Activated CD4-positive, alpha-beta T cell treated with anti-CD3 and anti-CD28 coated beads, Interleukin-2, amount 10 ng/mL, durations not matched to agents 7 days and 5 days (primary cell): ENCODE measurements at regions not wholly inside any gene's neighbourhood (a gene's known extent, or its start where the extent isn't known, plus 50 kb on each side); places are given as distances from the start of the nearest gene placed in this dataset.
"Not testable (repeated sequence)": the region's sequence is repeated elsewhere in the genome, so short reads cannot be mapped to it uniquely, and the experiment has no call there.

Experiments
- CTCF ChIA-PET: fragments of 350-600 bp; sonication (Branson Sonifier 250); formaldehyde crosslinking; loops from one replicate; lab custom pipeline; 2021; ENCODE audit warnings: antibody characterized with exemption; lab: Charles Lee
- POLR2A ChIA-PET: fragments of 350-600 bp; sonication (Branson Sonifier 250); formaldehyde crosslinking; loops from one replicate; lab custom pipeline; 2021; ENCODE audit warnings: antibody characterized with exemption; lab: Charles Lee
- DNase-seq: peaks from one replicate; pipeline ENCODE4 v3.0.0-alpha.2; 2020
- H3K27ac Mint-ChIP-seq: one replicate; pipeline ENCODE4 v1.8.0; 2021; ENCODE audit warnings: mild to moderate bottlenecking, moderate library complexity, mixed read lengths
- H3K27me3 Mint-ChIP-seq: one replicate; pipeline ENCODE4 v1.8.0; 2021; ENCODE audit warnings: mixed read lengths
- H3K36me3 Mint-ChIP-seq: one replicate; pipeline ENCODE4 v1.8.0; 2021; ENCODE audit warnings: low read depth, mixed read lengths
- H3K4me1 Mint-ChIP-seq: one replicate; pipeline ENCODE4 v1.8.0; 2021; ENCODE audit warnings: mixed read lengths
- H3K4me3 Mint-ChIP-seq: one replicate; pipeline ENCODE4 v1.8.0; 2021; ENCODE audit warnings: mild to moderate bottlenecking, moderate library complexity, mixed read lengths
- H3K9me3 Mint-ChIP-seq: one replicate; pipeline ENCODE4 v1.8.0; 2021; ENCODE audit warnings: mixed read lengths

GRCh38 chr21:8987896-8988295 lies 1533.5 kb upstream of the TPTE start:
- H3K4me3 Mint-ChIP-seq, POLR2A ChIA-PET, CTCF ChIA-PET, H3K4me1 Mint-ChIP-seq, DNase-seq, H3K27ac Mint-ChIP-seq, H3K36me3 Mint-ChIP-seq, H3K27me3 Mint-ChIP-seq: not testable (repeated sequence)
- peaks cover 42% of the 10 kb centered on the region for H3K9me3 Mint-ChIP-seq

GRCh38 chr21:8988696-8989095 lies 1532.7 kb upstream of the TPTE start:
- Mint-ChIP-seq H3K4me3 (no peak overlapping the region), H3K9me3 (peaks cover 50% of the 10 kb centered on the region), H3K27ac (no peak overlapping the region), H3K36me3 (no peaks in the 10 kb centered on the region), H3K27me3 (no peaks in the 10 kb centered on the region), H3K4me1 (no peaks in the 10 kb centered on the region)
- POLR2A ChIA-PET, result no interaction called here
- DNase-seq, result no peak
- CTCF ChIA-PET, result interaction anchor here (1.1 kb wide), 1 partner anchor 18 kb away, joined by 3 read pairs; no protein-coding TSS in a partner anchor

- no peaks in the 10 kb centered on the region for H3K27me3 Mint-ChIP-seq
- no peak for DNase-seq
- POLR2A ChIA-PET, result no interaction called here
- CTCF ChIA-PET, result interaction anchor here (1.1 kb wide), 1 partner anchor 18 kb away, joined by 3 read pairs; no protein-coding TSS in a partner anchor
- no peaks in the 10 kb centered on the region for H3K4me1 Mint-ChIP-seq
- H3K27ac Mint-ChIP-seq, result no peak overlapping the region
- H3K9me3 Mint-ChIP-seq, result peaks cover 54% of the 10 kb centered on the region
- no peak overlapping the region for H3K4me3 Mint-ChIP-seq
- H3K36me3 Mint-ChIP-seq, result no peaks in the 10 kb centered on the region
Measured at GRCh38 chr21:8989261-8989711, 1532.1 kb upstream of the TPTE start.

DNA sequence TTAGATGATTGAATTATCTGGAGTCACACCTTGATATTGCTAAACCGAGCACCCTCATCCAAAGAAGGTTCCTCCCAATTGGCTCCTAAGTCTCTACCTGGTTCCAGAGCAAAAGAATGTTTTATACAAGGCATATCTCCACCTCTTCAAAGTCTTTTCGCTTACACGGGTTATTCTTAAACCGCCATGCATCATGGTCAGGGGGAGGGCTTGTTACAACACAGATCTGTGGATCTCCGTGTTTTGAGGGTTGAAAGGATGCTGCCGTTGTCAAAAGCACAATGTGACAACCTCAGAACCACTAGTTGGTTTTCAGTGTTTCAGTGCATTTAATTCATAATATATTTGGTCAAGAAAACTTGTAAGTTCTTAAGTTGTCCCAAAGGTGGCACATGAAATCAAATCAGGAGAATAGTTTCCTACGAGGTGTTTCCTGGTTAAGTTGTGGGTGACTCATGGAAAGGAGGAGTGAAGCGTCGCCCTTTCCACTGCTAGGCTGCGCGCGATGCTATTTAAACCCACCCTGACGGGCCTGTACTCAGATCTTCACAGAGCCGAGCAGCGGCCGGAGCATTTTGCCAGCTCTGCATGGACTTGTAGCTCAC lies 1531.6 kb upstream of the TPTE start:
- Mint-ChIP-seq H3K36me3 (no peaks in the 10 kb centered on the region), H3K4me1 (no peaks in the 10 kb centered on the region), H3K9me3 (peaks cover 56% of the 10 kb centered on the region), H3K27ac (no peak overlapping the region), H3K4me3 (no peak overlapping the region), H3K27me3 (no peaks in the 10 kb centered on the region)
- POLR2A ChIA-PET, result no interaction called here
- DNase-seq, result no peak
- CTCF ChIA-PET, result no interaction called here

- POLR2A ChIA-PET, result no interaction called here
- no peak overlapping the region for H3K4me3 Mint-ChIP-seq
- no peak overlapping the region for H3K27ac Mint-ChIP-seq
- DNase-seq, result no peak
- CTCF ChIA-PET, result no interaction called here
- H3K4me1 Mint-ChIP-seq, result no peaks in the 10 kb centered on the region
- no peaks in the 10 kb centered on the region for H3K27me3 Mint-ChIP-seq
- H3K36me3 Mint-ChIP-seq, result no peaks in the 10 kb centered on the region
- H3K9me3 Mint-ChIP-seq, result peaks cover 61% of the 10 kb centered on the region
Measured at GRCh38 chr21:8990326-8991087, 1530.9 kb upstream of the TPTE start.

GRCh38 chr21:8991088-8991907 lies 1530.1 kb upstream of the TPTE start:
- Mint-ChIP-seq H3K9me3 (peaks cover 61% of the 10 kb centered on the region), H3K4me3 (no peak overlapping the region), H3K4me1 (no peaks in the 10 kb centered on the region), H3K27me3 (no peaks in the 10 kb centered on the region), H3K27ac (no peak overlapping the region), H3K36me3 (no peaks in the 10 kb centered on the region)
- POLR2A ChIA-PET, result no interaction called here
- no peak for DNase-seq
- CTCF ChIA-PET, result no interaction called here

- ChIA-PET CTCF (no interaction called here), POLR2A (no interaction called here)
- peaks cover 61% of the 10 kb centered on the region for H3K9me3 Mint-ChIP-seq
Measured at GRCh38 chr21:8991968-8992621, 1529.3 kb upstream of the TPTE start.

GRCh38 chr21:8992731-8993174 lies 1528.6 kb upstream of the TPTE start:
- ChIA-PET CTCF (no interaction called here), POLR2A (no interaction called here)
- Mint-ChIP-seq H3K27me3 (no peaks in the 10 kb centered on the region), H3K9me3 (peaks cover 61% of the 10 kb centered on the region), H3K4me1 (no peaks in the 10 kb centered on the region), H3K4me3 (no peak overlapping the region), H3K36me3 (no peaks in the 10 kb centered on the region), H3K27ac (no peak overlapping the region)
- no peak for DNase-seq

More at GRCh38 chr21:8991968-8992621, 1529.3 kb upstream of the TPTE start:
- Mint-ChIP-seq H3K27ac (no peak overlapping the region), H3K36me3 (no peaks in the 10 kb centered on the region), H3K27me3 (no peaks in the 10 kb centered on the region), H3K4me1 (no peaks in the 10 kb centered on the region), H3K4me3 (no peak overlapping the region)
- DNase-seq, result no peak

DNA sequence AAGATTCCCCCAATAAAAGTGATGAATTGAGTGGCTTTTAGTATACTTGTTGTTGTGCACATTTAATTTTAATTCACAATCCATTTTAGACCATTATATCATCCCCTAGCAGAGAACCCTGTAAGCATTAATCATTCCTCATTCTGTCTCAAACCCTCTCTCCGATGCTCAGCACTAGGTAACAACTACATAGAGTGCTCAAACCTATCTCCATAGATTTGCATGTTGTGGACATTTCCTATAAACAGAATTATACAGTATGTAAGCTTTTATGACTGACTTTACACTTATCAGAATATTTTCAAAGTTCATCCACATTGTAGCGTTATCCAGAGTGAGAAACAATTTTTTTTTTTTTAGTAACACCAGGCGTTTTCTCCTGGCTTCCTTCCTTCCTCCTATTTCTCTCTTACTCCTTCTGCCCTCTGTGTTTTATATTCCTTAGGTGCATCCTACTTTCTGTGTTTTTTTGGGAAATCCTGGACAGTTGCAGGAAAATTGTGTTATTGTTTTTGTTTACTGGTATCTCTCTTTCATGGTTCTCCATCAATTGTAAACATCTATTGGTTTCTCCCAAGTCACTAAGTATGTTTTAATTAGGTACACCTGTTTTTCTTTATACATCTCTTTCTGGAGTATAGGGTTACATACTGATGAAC lies 1528.0 kb upstream of the TPTE start:
- CTCF ChIA-PET, result no interaction called here
- Mint-ChIP-seq H3K4me3 (no peak overlapping the region), H3K4me1 (no peaks in the 10 kb centered on the region), H3K27ac (no peak overlapping the region), H3K9me3 (peaks cover 61% of the 10 kb centered on the region), H3K36me3 (no peaks in the 10 kb centered on the region), H3K27me3 (no peaks in the 10 kb centered on the region)
- POLR2A ChIA-PET, result no interaction called here
- DNase-seq, result no peak

- H3K27me3 Mint-ChIP-seq, result no peaks in the 10 kb centered on the region
- CTCF ChIA-PET, result no interaction called here
- POLR2A ChIA-PET, result no interaction called here
- H3K27ac Mint-ChIP-seq, result no peak overlapping the region
- no peaks in the 10 kb centered on the region for H3K4me1 Mint-ChIP-seq
- no peak for DNase-seq
- peaks cover 58% of the 10 kb centered on the region for H3K9me3 Mint-ChIP-seq
- H3K4me3 Mint-ChIP-seq, result no peak overlapping the region
- H3K36me3 Mint-ChIP-seq, result no peaks in the 10 kb centered on the region
Measured at GRCh38 chr21:8993943-8994639, 1527.3 kb upstream of the TPTE start.

- peaks cover 54% of the 10 kb centered on the region for H3K9me3 Mint-ChIP-seq
- CTCF ChIA-PET, result no interaction called here
- no peak overlapping the region for H3K27ac Mint-ChIP-seq
- no peak overlapping the region for H3K4me3 Mint-ChIP-seq
- POLR2A ChIA-PET, result no interaction called here
- H3K36me3 Mint-ChIP-seq, result no peaks in the 10 kb centered on the region
- DNase-seq, result no peak
- no peaks in the 10 kb centered on the region for H3K27me3 Mint-ChIP-seq
- no peaks in the 10 kb centered on the region for H3K4me1 Mint-ChIP-seq
Measured at GRCh38 chr21:8994640-8995511, 1526.5 kb upstream of the TPTE start.
